Right renal cortex interstitium (tissue), 3 donors: ENCODE measurements at regions not wholly inside any gene's neighbourhood (a gene's known extent, or its start where the extent isn't known, plus 50 kb on each side); places are given as distances from the start of the nearest gene placed in this dataset.

Experiments used
- DNase-seq, 3 donors: peaks; one replicate each; pipeline ENCODE4 v3.0.0-alpha.2; 2013; ENCODE audit warnings: low read depth in 3 of 3, low spot score in 2 of 3

- DNase-seq = no peak
Observed at GRCh38 chr4:123306769-123307168, 89.8 kb upstream of the SPRY1 start.

GRCh38 chr4:123308667-123309066 is 87.9 kb upstream of the SPRY1 start:
- DNase-seq = no peak

DNA sequence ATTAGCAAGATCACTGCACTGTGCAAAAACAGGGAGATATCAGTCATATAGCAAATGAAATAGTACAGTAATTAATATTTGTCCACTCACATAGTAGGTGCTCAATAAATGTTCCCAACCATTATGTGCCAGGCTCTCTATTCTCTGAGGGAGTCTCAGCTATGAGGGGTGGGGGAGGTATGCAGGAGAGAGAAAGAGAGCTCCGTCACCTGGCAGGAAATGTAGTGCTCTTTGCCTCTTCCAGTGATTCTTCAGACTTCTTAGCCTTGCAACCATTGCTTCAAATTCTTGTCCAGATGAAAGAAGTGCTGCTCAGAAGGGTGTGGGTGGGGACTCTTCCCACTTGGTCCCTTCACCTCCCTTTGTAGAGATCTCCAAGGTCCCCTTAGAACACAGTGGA is 84.5 kb upstream of the SPRY1 start:
- DNase-seq = no peak

DNA sequence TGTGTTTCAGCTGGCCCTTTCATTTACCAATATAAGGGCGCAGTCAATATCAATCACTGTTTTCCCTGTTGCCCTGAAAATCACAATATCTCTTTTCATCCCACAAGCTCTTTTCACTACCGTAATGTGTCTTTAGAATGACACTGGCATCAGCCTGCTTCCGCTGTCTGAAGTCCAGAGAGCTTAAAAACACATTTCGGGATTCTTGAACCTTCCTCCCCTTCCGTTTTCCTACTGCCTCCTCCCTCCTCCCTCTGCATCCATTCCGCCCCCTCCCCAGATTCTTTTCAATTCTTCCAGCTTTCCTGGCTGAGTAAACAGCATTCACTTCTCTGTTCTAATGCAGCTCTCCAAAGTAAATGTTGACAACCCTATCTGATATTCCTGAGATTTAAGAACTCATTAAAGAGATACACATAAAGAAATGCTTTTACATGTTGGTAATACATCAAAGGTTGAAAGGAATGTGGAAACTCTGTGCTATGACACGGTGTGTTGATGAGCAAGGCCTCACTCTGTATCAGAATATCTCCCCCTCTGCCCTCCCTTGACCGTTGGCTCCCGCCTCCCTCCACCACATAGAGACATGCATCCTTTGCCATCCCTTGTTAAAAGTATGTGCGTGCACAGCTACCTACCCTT is 83.5 kb upstream of the SPRY1 start:
- DNase-seq = no peak

DNA sequence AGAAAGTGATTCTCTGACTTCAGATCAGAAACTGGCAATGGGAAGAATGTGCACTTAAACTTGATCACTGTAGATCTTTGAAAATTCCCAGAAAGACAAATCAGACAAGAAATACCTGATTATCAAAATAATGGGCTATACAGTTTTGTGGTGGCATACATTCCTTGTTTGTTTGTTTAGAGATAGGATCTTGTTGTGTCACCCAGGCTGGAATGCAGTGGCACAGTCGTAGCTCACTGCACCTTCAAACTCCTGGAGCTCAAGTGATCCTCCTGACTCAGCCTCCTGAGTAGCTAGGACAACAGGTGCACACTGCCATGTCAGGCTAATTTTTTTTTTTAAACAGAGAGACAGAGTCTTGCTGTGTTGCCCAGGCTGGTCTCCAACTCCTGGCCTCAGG is 81.0 kb upstream of the SPRY1 start:
- no peak for DNase-seq

DNA sequence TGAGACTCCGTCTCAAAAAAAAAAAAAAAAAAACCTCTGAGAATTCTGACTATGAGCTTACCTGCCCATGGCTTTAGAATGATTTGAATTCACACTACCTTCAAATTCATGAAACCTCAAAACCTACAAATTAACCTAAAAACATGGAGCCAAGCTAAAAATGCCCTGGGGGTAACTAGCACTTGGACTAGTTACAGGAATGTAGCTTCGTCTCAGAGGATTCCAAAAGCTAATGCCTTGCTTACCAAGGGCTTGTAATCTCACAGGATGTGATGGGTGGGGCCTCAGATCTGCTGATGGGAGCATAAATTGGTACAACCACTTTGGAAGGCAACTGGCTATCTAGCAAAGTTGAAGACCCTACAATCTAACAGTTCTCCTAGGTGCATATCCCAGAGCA is 79.4 kb upstream of the SPRY1 start:
- no peak for DNase-seq

- no peak for DNase-seq
Observed at GRCh38 chr4:123319639-123320038, 77.0 kb upstream of the SPRY1 start.

- DNase-seq = no peak
Observed at GRCh38 chr4:123323998-123324397, 72.6 kb upstream of the SPRY1 start.

GRCh38 chr4:123325241-123325681 is 71.3 kb upstream of the SPRY1 start:
- no peak for DNase-seq

GRCh38 chr4:123327346-123327745 is 69.2 kb upstream of the SPRY1 start:
- DNase-seq = no peak

DNA sequence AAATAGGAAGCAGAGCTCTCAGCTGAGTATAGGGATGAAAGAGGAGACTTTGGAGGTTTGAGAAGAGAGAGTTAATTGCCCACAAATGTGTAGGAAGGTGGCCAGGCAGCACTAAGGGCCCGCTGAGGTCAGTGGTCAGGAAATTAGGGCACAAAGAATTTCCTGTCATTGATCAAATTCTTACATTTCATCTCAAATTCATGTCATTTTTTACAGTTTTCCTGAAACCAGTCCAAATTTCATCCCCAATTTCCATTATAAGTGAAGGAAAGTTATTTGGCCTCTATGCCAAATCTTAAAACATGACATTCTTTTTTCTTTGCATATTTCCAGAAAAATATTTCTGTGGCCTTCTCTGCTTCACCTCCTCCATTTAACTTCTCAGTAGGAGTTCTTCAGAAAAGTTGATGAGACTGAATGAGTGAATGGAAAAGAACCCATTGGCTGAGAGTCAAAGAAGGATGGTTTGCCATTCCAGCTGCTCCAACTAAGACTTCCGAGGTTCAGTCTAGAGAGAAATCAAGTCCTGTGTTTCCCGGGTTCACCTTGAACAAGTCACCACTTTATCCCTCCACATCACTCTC is 68.7 kb upstream of the SPRY1 start:
- DNase-seq = no peak

DNA sequence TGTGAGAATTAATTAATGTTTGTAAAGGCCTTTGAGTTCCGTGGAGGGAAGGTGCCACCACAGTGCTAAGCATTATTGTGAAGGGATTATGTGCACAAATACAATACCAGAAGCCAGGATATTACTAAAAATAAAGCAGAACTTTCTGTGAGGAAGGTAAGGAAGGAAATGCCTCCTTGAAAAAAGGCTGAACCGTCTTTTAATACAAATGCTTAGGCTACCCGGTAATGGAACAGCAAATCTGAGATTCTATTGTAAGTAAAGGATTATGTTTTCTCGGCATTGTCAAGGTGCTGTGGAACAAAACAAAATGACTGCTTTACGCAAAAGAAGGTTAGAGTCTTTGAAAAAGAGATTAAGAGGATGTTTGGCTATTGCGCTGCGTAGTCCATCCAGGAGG is 57.9 kb upstream of the SPRY1 start:
- no peak for DNase-seq

GRCh38 chr4:123339507-123340380 is 56.9 kb upstream of the SPRY1 start:
- DNase-seq = no peak

GRCh38 chr4:123340381-123340701 is 56.3 kb upstream of the SPRY1 start:
- DNase-seq = no peak

DNA sequence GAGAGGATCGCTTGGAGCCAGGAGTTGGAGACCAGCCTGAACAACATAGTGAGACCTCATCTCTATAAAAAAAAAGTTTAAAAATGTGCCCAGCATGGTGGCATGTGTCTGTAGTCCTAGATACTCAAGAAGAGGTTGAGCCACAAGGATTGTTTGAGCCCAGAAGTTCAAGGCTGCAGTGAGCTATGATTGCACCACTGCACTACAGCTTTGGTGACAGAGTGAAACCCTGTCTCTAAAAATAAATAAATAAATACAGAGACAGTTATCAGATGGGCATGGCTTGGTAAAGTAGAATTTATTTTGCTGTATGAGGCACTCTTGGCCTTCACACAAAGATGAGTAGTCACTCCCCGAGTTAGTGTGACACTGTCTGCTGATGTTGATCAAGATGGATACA is 54.1 kb upstream of the SPRY1 start:
- no peak for DNase-seq

DNA sequence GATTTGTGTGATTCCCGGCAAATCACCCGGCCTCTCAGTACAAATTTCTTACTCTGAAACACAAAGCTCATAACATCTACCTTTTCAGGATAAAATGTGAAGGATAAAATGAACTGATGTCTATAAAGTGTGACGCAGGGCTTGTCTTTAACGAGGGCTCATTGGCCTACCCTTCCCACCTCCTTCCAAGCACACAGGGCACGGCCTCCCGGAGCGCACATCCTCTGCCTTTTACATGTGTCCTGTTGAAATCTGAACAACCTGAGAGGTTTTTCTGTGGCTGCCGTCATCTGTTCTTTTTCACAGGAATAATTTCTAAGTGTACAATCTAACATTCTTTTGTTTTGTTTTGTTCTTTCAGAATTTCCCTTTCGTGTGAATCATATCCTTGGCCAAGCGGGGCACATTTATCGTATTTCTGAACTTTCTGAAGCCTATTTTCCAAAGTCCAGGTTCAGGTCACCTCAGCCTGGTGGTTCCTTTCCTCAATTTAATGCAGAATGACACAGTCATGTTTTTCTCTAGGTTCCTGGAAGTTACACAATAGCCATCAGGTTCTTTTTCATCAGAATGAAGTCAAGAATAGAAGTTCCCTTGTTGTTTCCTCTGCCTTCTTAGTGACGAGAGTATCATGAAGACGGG is 53.1 kb upstream of the SPRY1 start:
- no peak for DNase-seq

GRCh38 chr4:123345137-123345934 is 51.3 kb upstream of the SPRY1 start:
- DNase-seq = no peak

DNA sequence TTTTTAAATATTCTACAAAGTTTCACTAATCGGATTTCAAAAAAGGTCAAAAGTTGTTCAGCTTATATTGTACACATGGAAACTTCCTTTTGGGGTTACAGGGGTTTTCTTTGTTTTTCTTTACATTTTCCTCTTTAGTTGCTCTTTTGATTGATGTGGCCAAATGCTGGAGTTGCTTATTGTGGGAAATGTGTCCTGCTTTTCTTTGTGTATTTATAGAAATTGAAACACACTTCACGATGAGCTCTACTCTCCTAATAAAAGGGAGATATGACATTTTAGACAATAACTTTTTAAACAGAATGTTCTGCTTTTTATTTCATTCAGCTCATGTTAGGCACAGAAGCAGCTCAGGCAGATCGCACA is 50.7 kb upstream of the SPRY1 start:
- no peak for DNase-seq

DNA sequence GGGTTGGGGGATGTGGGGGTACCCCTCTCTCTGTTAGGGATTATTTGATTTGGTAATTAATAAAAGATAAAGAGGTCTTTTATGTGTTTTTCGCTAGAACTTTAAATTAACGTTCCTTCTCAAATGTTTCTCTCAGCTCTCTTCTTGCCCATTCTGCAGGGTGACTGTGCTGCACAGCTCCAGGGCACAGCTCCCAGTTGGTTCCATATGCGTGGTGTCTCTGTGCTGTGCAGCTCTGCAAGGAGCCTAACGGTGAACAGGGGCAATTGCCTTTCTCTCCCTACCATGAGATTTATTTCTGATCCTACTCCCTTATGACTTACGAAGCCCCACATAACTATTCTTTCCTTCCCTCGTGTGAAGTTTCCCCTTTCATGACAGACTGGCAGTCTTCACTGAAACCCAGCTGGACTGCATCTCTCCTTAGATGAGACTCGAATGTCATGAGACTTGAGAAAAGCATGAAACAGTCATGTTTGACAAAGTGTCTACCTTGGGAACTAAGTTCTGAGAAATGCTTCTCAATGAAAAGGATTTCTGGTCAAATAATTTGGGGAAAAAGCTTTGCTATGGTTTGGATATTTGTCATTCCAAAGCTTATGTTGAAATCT is 50.2 kb upstream of the SPRY1 start:
- no peak for DNase-seq
